Thymus (tissue), 11 donors: ENCODE measurements at regions not wholly inside any gene's neighbourhood (a gene's known extent, or its start where the extent isn't known, plus 50 kb on each side); places are given as distances from the start of the nearest gene placed in this dataset.

Experiments
- DNase-seq, 9 donors: peaks; one replicate each; pipeline ENCODE4 v3.0.0-alpha.2; 2013; ENCODE audit warnings: low spot score in 9 of 9, low read depth in 6 of 9, missing footprints in 1 of 9
- H3K27ac ChIP-seq, 2 donors: one replicate each; pipeline ENCODE4 v1.5.1; 2013; ENCODE audit warnings: control low read depth in 1 of 2, low read depth in 1 of 2, low read length in 1 of 2, mild to moderate bottlenecking in 1 of 2, moderate library complexity in 1 of 2
- H3K27me3 ChIP-seq, 2 donors: one replicate each; pipeline ENCODE4 v1.5.1; 2013; ENCODE audit warnings: low read length in 1 of 2; ENCODE audit not compliant: control insufficient read depth in 2 of 2, insufficient read depth in 1 of 2
- H3K36me3 ChIP-seq, 2 donors: one replicate each; pipeline ENCODE4 v1.5.1; 2013; ENCODE audit warnings: low read length in 1 of 2, mild to moderate bottlenecking in 1 of 2, moderate library complexity in 1 of 2; ENCODE audit not compliant: control insufficient read depth in 2 of 2, insufficient read depth in 2 of 2
- H3K4me1 ChIP-seq, 2 donors: one replicate each; pipeline ENCODE4 v1.5.1; 2013; ENCODE audit warnings: low read length in 2 of 2; ENCODE audit not compliant: control insufficient read depth in 2 of 2, insufficient read depth in 2 of 2
- H3K4me3 ChIP-seq, 2 donors: one replicate each; pipeline ENCODE4 v1.5.1; 2013; ENCODE audit warnings: low read length in 2 of 2, control low read depth in 1 of 2, mild to moderate bottlenecking in 1 of 2
- H3K9me3 ChIP-seq, 2 donors: one replicate each; pipeline ENCODE4 v1.5.1; 2013; ENCODE audit warnings: low read length in 1 of 2, mild to moderate bottlenecking in 1 of 2; ENCODE audit not compliant: control insufficient read depth in 2 of 2, insufficient read depth in 1 of 2
- WGBS: extraction: QIAGEN DNeasy Blood & Tissue Kit; methylation state at CpG from one replicate; pipeline ENCODE4 v1.1.7; 2013; 5-methylcytosine and 5-hydroxymethylcytosine counted together
- donor health status: healthy.

- H3K27me3 ChIP-seq = peaks cover 13 to 61% of the 10 kb centered on the region in 2 donors
- DNase-seq = peak; percentile 8 to 78 (median 48)
- 10% methylated on average over 54 of the region's 54 CpGs for WGBS
- no peaks in the 10 kb centered on the region for H3K36me3 ChIP-seq
- H3K9me3 ChIP-seq = no peaks in the 10 kb centered on the region
- no peak overlapping the region for H3K27ac ChIP-seq
- peak overlapping the region in 1 of 2 donors; percentile 39 for H3K4me3 ChIP-seq
- H3K4me1 ChIP-seq = peaks cover 4 to 6% of the 10 kb centered on the region in 2 donors
These were observed 157.2 kb upstream of the PITX1 start for GRCh38 chr5:135191084-135191826.

GRCh38 chr5:135190416-135191083 is 156.5 kb upstream of the PITX1 start:
- Histone ChIP-seq H3K9me3 (no peaks in the 10 kb centered on the region), H3K27ac (no peak overlapping the region), H3K27me3 (peaks cover 13 to 61% of the 10 kb centered on the region in 2 donors), H3K36me3 (no peaks in the 10 kb centered on the region), H3K4me3 (no peak overlapping the region), H3K4me1 (peaks cover 4 to 6% of the 10 kb centered on the region in 2 donors)
- no peak for DNase-seq
- 73% methylated on average over 22 of the region's 22 CpGs for WGBS

GRCh38 chr5:135189024-135189423 is 155.0 kb upstream of the PITX1 start:
- Histone ChIP-seq H3K4me1 (peaks cover 4 to 9% of the 10 kb centered on the region in 2 donors), H3K36me3 (no peaks in the 10 kb centered on the region), H3K9me3 (no peaks in the 10 kb centered on the region), H3K27ac (no peak overlapping the region), H3K4me3 (no peak overlapping the region), H3K27me3 (peaks cover 13 to 55% of the 10 kb centered on the region in 2 donors)
- DNase-seq = no peak
- whole genome bisulfite sequencing = 96% methylated on average over 13 of the region's 13 CpGs

- Histone ChIP-seq H3K4me1 (peaks cover 4 to 9% of the 10 kb centered on the region in 2 donors), H3K9me3 (no peaks in the 10 kb centered on the region), H3K27ac (no peak overlapping the region), H3K4me3 (no peak overlapping the region), H3K27me3 (peaks cover 10 to 53% of the 10 kb centered on the region in 2 donors), H3K36me3 (no peaks in the 10 kb centered on the region)
- WGBS = 94% methylated on average over 4 of the region's 4 CpGs
- DNase-seq = no peak
These were observed 154.3 kb upstream of the PITX1 start for GRCh38 chr5:135188233-135188914.

GRCh38 chr5:135186662-135187522 is 152.9 kb upstream of the PITX1 start:
- Histone ChIP-seq H3K27ac (no peak overlapping the region), H3K27me3 (peaks cover 10 to 43% of the 10 kb centered on the region in 2 donors), H3K9me3 (no peaks in the 10 kb centered on the region), H3K36me3 (no peaks in the 10 kb centered on the region), H3K4me3 (no peak overlapping the region), H3K4me1 (peaks cover 4 to 9% of the 10 kb centered on the region in 2 donors)
- DNase-seq = no peak
- 93% methylated on average over 8 of the region's 8 CpGs for WGBS

GRCh38 chr5:135185481-135186065 is 151.5 kb upstream of the PITX1 start:
- Histone ChIP-seq H3K4me3 (no peak overlapping the region), H3K9me3 (no peaks in the 10 kb centered on the region), H3K36me3 (no peaks in the 10 kb centered on the region), H3K27me3 (peaks cover 6 to 29% of the 10 kb centered on the region in 2 donors), H3K4me1 (peaks cover 0 to 3% of the 10 kb centered on the region in 2 donors), H3K27ac (no peak overlapping the region)
- WGBS = 68% methylated on average over 6 of the region's 6 CpGs
- peak in 5 of 9 donors; percentile 4 to 42 (median 11) for DNase-seq

- H3K9me3 ChIP-seq = no peaks in the 10 kb centered on the region
- DNase-seq = no peak
- peaks cover 0 to 3% of the 10 kb centered on the region in 2 donors for H3K4me1 ChIP-seq
- H3K27ac ChIP-seq = no peak overlapping the region
- H3K27me3 ChIP-seq = peaks cover 0 to 20% of the 10 kb centered on the region in 2 donors
- WGBS = 98% methylated on average over 7 of the region's 7 CpGs
- no peak overlapping the region for H3K4me3 ChIP-seq
- no peaks in the 10 kb centered on the region for H3K36me3 ChIP-seq
These were observed 150.6 kb upstream of the PITX1 start for GRCh38 chr5:135184646-135185045.

GRCh38 chr5:135183464-135183863 is 149.4 kb upstream of the PITX1 start:
- 96% methylated on average over 4 of the region's 4 CpGs for WGBS

More at GRCh38 chr5:135183464-135183863, 149.4 kb upstream of the PITX1 start:
- DNase-seq = no peak
- Histone ChIP-seq H3K4me1 (peaks cover 0 to 3% of the 10 kb centered on the region in 2 donors), H3K4me3 (no peak overlapping the region), H3K27me3 (peaks cover 0 to 18% of the 10 kb centered on the region in 2 donors), H3K36me3 (no peaks in the 10 kb centered on the region), H3K27ac (no peak overlapping the region), H3K9me3 (no peaks in the 10 kb centered on the region)
